ENCODE measurements at regions not wholly inside any gene's neighbourhood (a gene's known extent, or its start where the extent isn't known, plus 50 kb on each side); places are given as distances from the start of the nearest gene placed in this dataset.

- TF ChIP-seq CTCF (IDR thresholded peaks at IDR 0.05) (no peak), EZH2 (IDR thresholded peaks at IDR 0.05; ENCODE audit: borderline replicate concordance, insufficient read depth, low read depth, low read length, poor library complexity, severe bottlenecking) (no peak)
These were observed 880.2 kb downstream of the RAPGEF2 start for GRCh38 chr4:159983082-159983481.

Data from B cell (primary cell).